GM12891 (cell line): ENCODE measurements at regions not wholly inside any gene's neighbourhood (a gene's known extent, or its start where the extent isn't known, plus 50 kb on each side); places are given as distances from the start of the nearest gene placed in this dataset.

Experiments
- POLR2A ChIP-seq: IDR thresholded peaks from 2 replicates; pipeline ENCODE4 v1.6.1; 2011; ENCODE audit warnings: low read depth, low read length, control low read depth
- POLR2AphosphoS5 ChIP-seq: IDR thresholded peaks from 2 replicates; pipeline ENCODE4 v1.6.1; 2011; ENCODE audit warnings: low read depth, low read length, control low read depth
- TAF1 ChIP-seq: IDR thresholded peaks from 2 replicates; pipeline ENCODE4 v1.6.1; 2011; ENCODE audit warnings: low read depth, low read length, control low read depth

DNA sequence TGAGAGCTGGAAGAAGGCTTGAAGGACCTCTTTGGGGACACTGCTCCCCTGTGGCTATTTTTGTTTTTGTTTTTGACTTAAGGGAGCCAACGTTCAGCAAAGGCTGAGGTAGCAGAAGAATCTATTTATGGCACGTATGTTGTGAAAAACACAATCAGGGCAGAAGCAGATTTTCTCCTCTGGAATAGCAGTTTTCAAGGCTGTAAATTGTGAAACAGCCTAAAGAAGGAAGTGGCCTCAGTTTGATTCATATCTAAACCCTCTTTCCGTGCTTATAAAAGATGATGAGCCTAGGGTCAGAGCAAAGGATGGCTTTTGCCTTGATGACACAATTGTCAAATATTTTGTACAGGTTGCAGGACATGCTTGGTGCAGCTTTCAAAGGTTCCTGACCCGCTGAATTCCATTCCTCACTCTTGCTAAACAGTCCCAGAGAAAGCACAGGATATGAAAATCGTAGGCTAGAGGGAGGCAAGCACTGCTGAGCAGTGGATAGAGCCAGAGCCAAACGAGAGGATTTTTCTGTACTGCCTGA lies 106.2 kb upstream of the DLX2 start:
- TF ChIP-seq TAF1 (no peak), POLR2AphosphoS5 (no peak), POLR2A (no peak)
